HG02981 (cell line): ENCODE measurements at regions not wholly inside any gene's neighbourhood (a gene's known extent, or its start where the extent isn't known, plus 50 kb on each side); places are given as distances from the start of the nearest gene placed in this dataset.

Experiments
- ATAC-seq: cut with Tn5 transposase; IDR thresholded peaks from one replicate; pipeline ENCODE4 v1.9.1; 2021; ENCODE audit warnings: mild to moderate bottlenecking, moderate library complexity; ENCODE audit not compliant: unreplicated experiment

DNA sequence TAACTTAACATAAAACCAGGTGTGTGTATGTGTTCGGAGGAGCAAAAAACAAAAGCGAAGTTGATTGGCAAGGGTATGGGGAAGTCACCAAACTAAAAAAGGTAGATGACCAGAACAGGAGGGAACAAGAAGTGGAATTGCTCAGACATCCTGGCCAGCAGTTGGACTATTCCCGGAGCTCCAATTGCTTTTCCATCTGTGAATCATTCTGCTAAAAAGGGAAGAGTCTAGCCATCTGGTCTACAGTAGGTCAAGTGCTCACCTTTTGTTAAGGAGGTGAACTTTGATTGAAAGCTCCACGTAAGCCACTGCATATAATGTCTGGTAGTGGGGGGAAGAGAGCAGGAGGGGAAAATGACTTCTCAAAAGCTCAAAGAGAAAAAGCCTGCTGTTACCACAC lies 50.0 kb upstream of the BET1 start:
- no peak for ATAC-seq

DNA sequence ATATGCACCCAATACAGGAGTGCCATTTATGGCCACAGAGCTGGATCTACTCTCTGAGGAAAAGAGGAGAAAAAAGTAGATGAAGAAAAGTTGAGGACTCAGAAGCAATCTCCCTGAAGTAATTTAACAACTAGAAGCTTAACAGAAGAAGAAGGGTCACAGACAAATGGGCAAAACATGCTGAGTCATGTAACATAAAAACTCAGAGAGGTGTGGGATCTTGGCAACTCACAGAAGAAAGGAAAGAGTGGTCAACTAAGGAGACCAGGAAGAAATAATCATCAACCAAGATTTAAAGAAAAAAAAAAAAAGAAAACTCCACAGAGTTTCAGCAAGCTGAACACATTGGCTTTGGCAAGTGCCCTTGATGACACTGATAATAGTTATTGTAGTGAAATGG lies 51.8 kb upstream of the BET1 start:
- ATAC-seq = no peak

DNA sequence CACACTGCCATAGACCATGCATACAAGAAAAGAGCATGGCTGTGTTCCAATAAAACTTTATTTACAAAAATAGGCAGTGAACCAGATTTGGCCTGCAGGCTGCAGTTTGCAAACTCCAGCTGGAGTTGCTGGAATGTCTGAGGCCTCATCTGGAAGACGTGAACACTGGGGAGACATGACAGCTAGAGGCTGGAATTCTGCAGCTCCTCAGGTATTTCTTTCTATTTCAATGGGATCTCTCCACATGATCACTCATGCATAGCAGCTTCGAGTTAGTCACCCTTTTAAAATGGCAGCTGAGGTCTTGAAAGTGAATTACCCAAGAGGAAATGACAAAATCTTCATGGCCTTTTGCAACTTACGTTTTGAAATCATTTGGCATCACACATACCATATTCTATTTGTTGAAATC lies 52.6 kb upstream of the BET1 start:
- no peak for ATAC-seq

DNA sequence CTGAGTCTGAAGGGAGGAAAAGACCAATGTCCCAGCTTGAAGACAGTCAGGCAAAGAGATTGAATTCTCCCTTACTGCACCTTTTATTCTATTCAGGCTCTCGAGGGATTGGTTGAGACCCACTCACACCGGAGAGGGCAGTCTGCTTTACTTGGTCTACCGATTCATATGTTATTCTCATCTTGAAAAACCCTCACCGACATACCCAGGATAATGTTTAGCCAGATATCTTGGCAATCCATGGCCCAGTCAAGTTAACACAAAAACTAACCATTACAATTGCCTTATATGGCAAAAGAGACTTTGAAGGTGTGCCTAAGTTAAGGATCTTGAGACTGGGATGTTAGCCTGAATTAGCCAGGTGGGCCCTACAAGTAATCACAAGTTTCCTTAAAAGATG lies 53.8 kb upstream of the BET1 start:
- no peak for ATAC-seq

DNA sequence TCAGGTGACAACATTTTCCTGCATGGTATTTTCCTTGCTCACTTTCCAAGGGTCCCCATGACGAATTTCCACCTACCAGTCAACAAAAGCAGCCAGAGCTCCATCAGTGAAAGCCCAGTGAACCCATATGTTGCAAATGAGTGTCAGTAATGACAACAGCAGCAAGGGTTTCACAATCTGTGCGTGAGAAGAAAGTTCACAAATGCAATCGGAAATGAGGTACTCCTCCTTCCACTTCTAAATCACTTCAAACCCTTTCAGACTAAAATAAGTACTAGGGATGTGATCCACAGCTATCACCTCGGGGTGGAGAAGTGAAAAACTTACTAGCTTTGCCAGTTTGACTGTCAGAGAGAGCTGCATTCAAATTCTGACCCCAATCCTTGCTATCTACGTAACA lies 55.6 kb upstream of the BET1 start:
- ATAC-seq = no peak

DNA sequence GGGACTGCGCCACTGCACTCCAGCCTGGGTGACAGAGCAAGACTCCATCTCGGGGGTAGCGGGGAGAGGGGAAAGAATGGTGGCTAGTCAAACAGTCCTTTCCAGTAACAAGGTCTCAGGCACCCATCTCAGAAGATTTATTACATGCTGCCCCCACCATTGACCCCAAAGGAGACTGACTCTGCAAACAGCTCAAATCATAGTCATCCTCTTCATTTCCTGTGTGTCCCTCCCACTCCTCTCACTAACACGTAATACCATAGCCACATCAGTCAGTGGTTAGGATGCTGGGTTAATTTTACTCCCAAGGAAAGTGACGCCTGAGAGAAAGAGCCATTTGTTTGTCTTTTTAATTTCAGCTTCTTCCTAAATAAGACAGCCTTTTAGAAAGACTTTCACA lies 56.6 kb upstream of the BET1 start:
- ATAC-seq = no peak

DNA sequence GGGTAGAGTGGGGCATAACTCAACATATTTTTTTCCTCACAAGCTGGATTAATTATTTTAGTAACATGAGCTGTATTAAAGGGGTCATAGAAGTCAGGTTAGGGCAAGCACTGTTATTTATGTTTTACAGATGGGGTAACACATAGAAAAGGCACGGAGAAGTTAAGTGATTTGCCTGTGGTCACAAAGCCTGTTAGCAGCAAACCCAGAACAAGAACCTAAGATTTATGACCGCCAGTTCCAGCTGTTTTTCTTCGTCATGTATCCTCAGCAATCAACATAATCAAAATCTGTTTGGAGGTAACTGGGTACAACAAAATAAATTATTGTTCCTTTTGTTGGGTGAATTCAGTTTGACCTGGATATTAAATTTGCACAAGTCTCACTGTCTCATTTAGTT lies 57.2 kb upstream of the BET1 start:
- ATAC-seq = no peak

DNA sequence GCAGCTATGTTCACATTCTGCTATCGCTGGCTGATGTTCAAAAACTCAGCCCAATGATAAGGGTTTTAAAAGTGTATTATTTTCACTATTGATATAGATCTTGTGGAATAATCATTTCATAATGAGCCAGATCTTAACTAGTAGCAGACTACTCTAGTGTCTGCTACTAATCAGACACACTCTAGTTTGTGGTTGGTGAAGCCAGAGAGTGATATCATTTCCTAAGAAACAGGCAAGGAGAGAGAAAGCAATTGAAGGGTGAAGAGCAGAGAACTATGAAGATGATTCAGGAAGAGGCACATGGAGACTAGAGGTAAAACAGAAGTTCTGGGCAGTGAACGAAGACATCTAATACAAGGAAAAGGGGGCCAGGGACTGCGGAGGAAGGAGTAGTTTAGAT lies 58.2 kb upstream of the BET1 start:
- ATAC-seq = no peak

DNA sequence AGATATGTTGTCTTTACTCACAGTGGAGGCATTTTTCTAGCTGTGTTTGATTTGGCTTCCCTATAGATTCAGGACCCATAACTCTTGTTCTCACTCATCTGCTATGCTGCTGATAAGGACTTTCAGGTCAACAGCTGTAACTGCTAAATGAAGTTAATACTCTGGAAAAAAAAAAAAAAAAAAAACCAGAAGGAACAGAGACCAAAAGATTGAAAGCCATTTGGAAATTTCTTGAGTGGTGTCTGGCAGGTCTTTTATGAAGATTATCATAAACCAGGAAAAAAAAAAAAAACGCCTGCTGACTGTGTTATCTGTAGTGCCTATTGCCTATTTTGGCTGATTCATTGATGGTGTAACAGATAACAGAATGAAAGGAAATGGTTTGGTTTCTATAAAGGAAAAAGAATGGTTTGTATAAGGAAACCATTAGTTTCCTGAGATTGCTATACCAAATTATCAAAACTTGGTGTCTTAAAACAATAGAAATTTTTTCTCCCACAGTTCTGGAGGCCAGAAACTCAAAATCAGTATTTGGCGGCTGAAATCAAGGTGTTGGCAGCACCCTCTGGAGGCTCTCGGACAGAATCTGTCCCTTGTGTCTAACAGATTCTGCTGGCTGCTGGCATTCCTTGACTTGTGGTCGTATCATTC lies 60.5 kb upstream of the BET1 start:
- no peak for ATAC-seq

DNA sequence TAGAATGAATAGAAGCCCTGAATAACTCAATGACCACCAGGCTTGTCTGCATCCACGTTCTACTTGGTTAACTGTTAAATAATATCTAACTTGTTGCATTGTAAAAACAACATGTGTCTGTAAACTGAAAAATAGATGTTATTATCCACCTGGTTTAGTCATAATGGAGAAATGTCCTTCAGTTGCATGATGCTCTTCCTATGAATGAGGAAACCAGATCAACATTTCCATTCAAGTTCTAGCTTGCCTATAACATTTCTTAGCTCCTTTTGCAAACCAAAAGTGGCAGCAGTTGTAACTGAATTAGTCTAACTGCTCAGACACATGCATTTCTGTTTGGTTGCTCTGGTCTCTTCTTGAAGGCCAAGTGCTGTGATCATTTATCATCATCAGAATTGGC lies 62.9 kb upstream of the BET1 start:
- no peak for ATAC-seq

DNA sequence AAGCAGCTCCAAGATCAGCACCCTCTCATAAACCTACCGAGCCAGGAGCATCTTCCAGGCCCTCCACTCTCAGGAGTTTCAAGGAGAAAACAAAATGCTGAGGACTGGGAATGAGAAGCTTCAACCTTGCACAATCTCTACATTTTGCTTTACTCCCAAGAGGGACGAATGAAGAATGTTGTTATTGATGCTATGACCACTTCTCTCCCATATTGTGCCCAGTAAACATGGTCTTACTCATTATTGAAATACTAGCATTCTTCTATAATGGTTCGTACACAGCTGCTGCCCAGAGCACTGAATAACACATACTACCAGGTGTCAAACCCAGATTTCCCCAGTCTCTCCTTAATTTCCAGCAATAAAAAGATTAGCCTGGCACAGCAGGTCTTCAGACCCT lies 63.4 kb upstream of the BET1 start:
- no peak for ATAC-seq

DNA sequence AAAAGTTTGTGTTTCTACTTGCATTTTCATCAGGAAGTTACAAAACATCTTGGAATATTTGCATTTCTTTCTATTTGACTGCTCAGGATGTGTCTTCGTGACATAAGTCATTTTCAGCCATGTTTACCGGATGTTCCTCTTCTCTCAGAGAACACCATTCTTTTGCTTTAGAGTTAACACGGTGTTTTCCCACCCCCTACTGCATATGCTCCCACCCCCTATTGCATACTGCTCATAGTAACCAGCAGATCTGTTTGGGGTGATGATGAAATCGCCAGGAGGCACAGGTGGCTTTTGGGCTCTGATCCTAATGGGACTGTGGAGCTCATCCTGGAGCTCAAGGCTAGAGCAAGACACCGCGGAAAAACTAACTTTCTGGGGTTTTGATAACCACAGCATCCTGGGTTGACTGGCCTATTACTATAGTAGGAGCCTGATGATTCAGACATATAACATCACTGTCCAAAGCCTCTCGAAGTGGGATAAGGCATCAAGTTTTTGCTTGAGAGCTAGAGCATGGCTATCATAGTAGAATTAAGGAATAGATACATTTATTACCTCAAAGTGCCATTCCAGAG lies 65.1 kb upstream of the BET1 start:
- no peak for ATAC-seq

DNA sequence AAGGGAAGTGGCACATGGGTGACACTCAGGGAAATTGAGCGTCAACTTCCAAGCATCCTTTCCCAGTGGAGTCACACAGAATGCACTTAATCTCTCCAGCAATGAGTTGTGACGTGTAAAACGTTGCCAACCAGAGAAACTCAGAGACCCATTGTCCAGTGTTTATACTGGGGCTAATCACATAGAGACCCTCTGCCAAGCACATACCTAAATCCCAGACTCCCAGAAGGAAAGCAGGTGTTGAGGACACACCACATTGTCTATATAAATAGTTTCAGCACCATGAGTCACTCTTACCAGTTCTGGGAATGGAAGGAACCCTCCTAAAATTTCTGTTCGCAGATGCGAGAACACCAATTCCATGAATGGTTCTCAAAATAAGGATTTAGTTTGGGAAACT lies 76.4 kb upstream of the BET1 start:
- ATAC-seq = no peak

DNA sequence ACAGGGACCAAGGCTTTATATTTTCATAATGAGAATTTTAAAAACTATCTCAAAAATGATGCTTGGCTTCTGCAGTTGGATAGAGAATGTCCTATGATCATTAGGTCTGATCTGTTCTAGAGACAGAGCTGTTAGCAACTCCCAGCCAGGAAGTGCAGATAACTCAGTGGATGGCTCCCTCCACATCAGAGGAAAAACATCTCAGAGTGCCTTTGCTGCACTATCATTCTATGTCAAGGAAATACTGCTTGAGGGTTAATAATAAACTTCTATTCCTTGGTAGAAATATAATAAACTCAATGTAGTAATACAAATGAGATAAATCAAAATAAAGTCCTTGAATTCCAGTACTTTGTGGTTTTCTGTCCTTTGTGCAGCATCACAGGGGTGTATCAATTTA lies 78.0 kb upstream of the BET1 start:
- ATAC-seq = no peak

DNA sequence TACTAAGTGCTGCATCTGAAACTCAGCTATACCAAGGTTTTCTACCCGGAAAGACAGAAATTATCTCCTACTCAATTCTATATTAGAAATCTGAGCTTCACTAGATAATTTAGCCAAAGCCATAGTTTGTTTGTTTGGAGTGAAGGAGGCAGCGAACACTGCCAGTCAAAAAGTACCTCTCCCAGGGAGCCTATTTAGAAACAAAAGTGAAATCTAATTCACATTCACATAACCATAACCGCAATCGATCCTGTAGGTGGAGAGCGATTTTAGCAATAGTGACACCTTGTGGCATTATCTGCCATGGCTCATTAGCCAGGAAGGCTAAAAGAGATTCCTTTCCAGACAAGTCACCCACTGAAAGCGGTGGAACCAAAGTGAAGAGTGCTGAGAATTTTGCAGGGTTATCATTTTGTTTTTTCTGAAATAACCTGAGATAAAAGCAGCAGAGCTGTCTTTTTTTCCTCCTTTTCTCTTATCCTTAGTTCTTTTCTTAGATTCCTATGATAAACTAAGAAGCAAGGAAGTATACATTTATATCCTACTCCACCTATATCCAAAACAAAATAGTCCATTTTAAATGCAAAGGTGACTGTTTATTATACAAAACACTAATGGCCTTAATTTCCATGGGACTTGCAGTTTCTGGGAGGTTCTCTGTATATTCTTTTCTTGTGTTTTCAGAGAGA lies 83.7 kb upstream of the BET1 start:
- peak; percentile 97 for ATAC-seq

DNA sequence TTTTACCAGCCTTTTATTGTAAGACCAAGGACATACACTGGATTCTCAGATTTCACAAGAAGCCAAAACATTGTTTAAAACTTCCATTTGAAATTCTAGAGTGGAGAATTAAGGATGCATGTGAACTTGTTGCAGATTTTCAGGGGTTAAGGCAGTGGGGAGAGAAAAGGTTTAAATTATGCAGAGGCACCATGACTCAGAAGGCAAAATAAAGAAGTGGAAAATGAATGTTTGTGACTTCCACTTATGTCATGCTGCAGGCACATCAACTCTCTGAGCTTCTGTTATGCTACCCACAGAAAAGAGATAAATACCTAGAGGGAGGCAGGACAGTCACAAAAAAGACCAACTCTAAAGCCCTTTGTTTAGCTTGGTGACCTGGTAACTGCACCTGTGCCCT lies 84.4 kb upstream of the BET1 start:
- no peak for ATAC-seq

DNA sequence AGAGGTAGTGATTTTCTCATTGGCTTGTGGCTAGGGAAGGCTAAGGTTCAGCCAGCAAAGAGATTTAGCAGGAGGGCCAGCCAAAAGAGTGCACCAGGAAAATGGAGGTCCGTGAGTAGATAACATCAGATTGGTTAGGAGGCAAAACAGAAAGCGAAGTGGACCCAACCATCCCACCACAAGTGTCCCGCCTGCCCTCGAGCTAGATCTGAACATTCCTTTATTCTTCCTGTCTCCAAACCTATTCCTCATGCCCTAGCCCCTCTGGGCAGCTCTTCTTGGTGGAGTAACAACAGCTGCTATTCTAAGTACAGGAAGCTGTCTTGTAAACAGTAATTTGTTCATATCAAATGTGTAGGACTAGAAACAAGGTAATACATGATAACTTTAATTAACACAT lies 85.7 kb upstream of the BET1 start:
- no peak for ATAC-seq

DNA sequence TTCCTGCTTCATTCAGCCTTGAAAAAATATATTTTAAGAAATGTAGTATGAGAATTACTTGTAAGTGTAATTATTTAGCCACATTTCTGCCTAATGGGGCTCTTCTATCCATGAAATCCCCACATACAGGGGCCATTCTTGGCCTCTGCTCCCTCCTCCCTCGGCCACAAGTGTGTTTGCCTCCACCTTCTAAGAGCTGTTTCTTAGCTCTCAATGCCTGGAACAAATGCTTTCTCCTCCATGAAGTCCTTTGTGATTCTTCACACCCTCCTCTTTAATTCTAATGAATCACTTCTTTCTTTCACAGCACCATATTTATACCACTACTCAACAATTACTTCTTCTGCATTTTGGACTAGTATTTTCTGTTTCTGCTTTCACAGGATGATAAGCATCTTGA lies 88.8 kb upstream of the BET1 start:
- no peak for ATAC-seq

DNA sequence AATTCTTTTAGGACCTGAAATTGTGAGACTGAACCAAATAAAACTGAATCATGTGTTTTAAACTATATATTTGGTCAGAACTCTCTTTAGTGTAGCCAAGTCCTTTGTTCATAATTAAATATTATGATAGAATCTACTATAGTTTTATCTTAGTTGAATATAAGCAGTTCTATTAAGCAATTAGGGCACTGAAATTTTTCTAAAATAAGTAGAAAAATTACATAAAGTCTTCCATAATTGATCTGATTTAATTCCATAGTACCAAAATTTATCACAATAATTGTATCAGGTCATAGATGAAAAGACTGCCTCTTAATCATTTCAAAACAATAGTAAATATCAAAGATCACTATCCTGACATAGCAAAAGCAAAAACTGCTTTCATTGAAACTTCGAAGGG lies 90.1 kb upstream of the BET1 start:
- ATAC-seq = no peak

DNA sequence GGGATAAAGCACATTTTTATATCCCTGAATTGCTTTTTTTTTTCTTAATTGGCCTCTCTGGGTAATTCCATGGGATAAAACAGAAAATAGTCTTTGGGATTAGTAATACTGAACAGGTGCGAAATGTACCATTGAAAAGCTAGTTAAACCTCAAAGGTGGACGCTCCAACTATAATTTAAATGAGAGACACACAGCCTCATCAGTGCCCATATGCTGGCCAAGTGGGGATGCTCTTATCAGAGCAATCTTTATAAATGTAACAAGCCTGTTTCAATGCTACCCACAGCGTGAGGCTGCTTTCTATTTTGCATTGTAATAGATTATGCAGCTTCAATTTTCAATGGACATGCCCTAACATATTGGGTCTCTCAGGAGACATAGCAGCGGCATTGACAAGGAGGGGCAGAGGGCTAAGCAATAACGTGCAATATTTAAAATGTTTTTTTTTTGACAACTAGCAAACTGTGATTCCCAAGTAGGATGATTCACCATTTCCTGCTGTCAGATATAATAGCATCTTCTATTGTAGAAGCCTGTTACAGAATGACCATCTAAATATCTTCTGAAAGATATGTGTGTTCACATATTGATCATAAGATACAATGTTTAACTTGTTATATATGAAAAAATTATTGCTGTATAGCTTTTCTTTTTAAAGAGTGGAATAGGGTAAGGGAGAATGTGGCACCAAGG lies 91.3 kb upstream of the BET1 start:
- ATAC-seq = no peak

DNA sequence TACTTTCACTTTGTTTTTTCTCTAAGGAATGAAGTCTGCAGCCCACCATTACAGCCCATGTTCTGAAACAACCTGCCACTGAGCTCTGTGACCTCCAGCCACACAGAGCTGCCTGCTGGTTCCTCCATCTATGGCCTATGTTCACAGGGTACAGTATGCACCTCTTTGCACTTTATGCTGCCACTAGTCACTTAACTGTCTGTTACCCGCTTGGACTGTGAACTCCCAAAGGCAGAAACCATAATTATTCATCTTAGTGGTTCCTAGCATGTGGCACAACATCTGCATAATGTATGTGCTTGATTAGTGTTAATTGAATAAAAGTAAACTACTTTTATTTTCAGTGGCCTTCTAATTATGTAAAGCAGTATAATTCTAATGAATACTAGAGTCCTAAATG lies 95.5 kb upstream of the BET1 start:
- ATAC-seq = no peak

DNA sequence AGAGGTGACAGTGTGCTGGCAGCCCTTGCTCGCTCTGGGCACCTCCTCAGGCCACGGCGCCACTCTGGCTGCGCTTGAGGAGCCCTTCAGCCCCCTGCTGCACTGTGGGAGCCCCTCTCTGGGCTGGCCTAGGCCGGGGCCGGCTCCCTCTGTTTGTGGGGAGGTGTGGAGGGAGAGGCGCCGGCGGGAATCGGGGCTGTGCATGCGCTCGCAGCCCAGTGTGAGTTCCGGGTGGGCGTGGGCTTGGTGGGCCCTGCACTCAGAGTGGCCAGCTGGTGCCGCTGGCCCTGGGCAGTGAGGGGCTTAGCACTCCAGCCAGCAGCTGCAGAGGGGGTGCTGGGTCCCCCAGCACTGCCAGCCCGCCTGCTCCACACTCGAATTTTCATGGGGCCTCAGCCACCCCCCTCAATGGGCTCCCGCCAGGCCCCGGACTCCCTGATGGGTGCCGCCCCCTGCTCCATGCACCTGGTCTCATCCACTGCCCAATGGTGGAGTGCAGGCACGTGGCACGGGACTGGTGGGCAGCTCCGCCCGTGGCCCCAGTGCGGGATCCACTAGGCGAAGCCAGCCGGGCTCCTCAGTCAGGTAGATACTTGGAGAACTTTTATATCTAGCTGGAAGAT lies 96.7 kb upstream of the BET1 start:
- ATAC-seq = no peak
